GM23338 (cell line): ENCODE measurements at regions not wholly inside any gene's neighbourhood (a gene's known extent, or its start where the extent isn't known, plus 50 kb on each side); places are given as distances from the start of the nearest gene placed in this dataset.

ENCODE experiments used
- ATAC-seq: fragments of 200-7000 bp; cut with Tn5 transposase; 3 replicates; pipeline ENCODE4 v1.9.1; 2020
- DNase-seq: peaks from one replicate; pipeline ENCODE4 v3.0.0-alpha.2; 2015; ENCODE audit warnings: low spot score
- H2AFZ ChIP-seq: fragments of 200-600 bp; sonication (generic); 2 replicates; pipeline ENCODE4 v1.8.0; 2016; ENCODE audit warnings: antibody characterized with exemption, mild to moderate bottlenecking, moderate library complexity
- H3F3A ChIP-seq: fragments of 200-600 bp; sonication (generic); replicated peaks from 2 replicates; pipeline ENCODE4 v1.8.0; 2017; ENCODE audit warnings: antibody characterized with exemption, mixed run types, low read depth
- H3K27ac ChIP-seq: fragments of 200-600 bp; sonication (generic); 2 replicates; pipeline ENCODE4 v1.6.1; 2016; ENCODE audit warnings: low read depth
- H3K27me3 ChIP-seq: fragments of 200-600 bp; sonication (generic); 2 replicates; pipeline ENCODE4 v1.8.0; 2016; ENCODE audit warnings: mild to moderate bottlenecking, mixed run types, moderate library complexity; ENCODE audit not compliant: insufficient read depth
- H3K36me3 ChIP-seq: fragments of 200-600 bp; sonication (generic); 2 replicates; pipeline ENCODE4 v1.8.0; 2016; ENCODE audit warnings: mild to moderate bottlenecking; ENCODE audit not compliant: insufficient read depth
- H3K4me1 ChIP-seq: fragments of 200-600 bp; sonication (generic); 2 replicates; pipeline ENCODE4 v1.8.0; 2016; ENCODE audit warnings: mild to moderate bottlenecking, moderate library complexity; ENCODE audit not compliant: insufficient read depth
- H3K4me2 ChIP-seq: fragments of 200-600 bp; sonication (generic); 2 replicates; pipeline ENCODE4 v1.7.1; 2017; ENCODE audit warnings: mixed run types
- H3K4me3 ChIP-seq: fragments of 200-600 bp; sonication (generic); 2 replicates; pipeline ENCODE4 v1.6.1; 2016; ENCODE audit warnings: mixed run types
- H3K79me2 ChIP-seq: fragments of 200-600 bp; sonication (generic); replicated peaks from 2 replicates; pipeline ENCODE4 v1.8.0; 2017; ENCODE audit warnings: mild to moderate bottlenecking; ENCODE audit not compliant: insufficient read depth
- H3K9me2 ChIP-seq: fragments of 200-600 bp; sonication (generic); 2 replicates; pipeline ENCODE4 v1.8.0; 2017; ENCODE audit not compliant: insufficient read depth
- H4K20me1 ChIP-seq: fragments of 200-600 bp; sonication (generic); replicated peaks from 2 replicates; pipeline ENCODE4 v1.8.0; 2017; ENCODE audit warnings: mild to moderate bottlenecking; ENCODE audit not compliant: insufficient read depth
- H3K27ac Mint-ChIP-seq: 2 replicates; pipeline ENCODE4 v1.8.0; 2020; ENCODE audit warnings: inconsistent platforms, mild to moderate bottlenecking, moderate library complexity, mixed read lengths
- H3K27me3 Mint-ChIP-seq: 3 replicates; pipeline ENCODE4 v1.8.0; 2022; ENCODE audit warnings: low read depth, mild to moderate bottlenecking, moderate library complexity, mixed read lengths, inconsistent platforms; ENCODE audit not compliant: insufficient read depth, poor library complexity
- H3K36me3 Mint-ChIP-seq: 3 replicates; pipeline ENCODE4 v1.8.0; 2021; ENCODE audit warnings: low read depth, mild to moderate bottlenecking, inconsistent platforms, moderate library complexity, mixed read lengths
- H3K4me1 Mint-ChIP-seq: 3 replicates; pipeline ENCODE4 v1.8.0; 2020; ENCODE audit warnings: mild to moderate bottlenecking, inconsistent platforms, mixed read lengths
- H3K4me3 Mint-ChIP-seq: 3 replicates; pipeline ENCODE4 v1.8.0; 2021; ENCODE audit warnings: moderate library complexity, mild to moderate bottlenecking, inconsistent platforms, mixed read lengths
- H3K9me3 Mint-ChIP-seq: 3 replicates; pipeline ENCODE4 v1.8.0; 2020; ENCODE audit warnings: moderate library complexity, mild to moderate bottlenecking, inconsistent platforms, mixed read lengths
- CTCF ChIP-seq, 2 experiments: fragments of 200-600 bp in 1 of 2; sonication (generic) in 1 of 2; conservative IDR thresholded peaks; 2 replicates each; pipeline versions ENCODE4 v1.5.1 to v1.6.1; 2016 to 2017; ENCODE audit warnings: antibody characterized with exemption in 2 of 2, low read depth in 2 of 2, mild to moderate bottlenecking in 2 of 2, moderate library complexity in 1 of 2
- ETS1 ChIP-seq: IDR thresholded peaks from 2 replicates; pipeline ENCODE4 v1.6.1; 2016; ENCODE audit warnings: antibody characterized with exemption
- EZH2phosphoT487 ChIP-seq: fragments of 200-600 bp; sonication (generic); IDR thresholded peaks from one replicate; pipeline ENCODE4 v1.8.1; 2018; ENCODE audit warnings: antibody characterized with exemption; ENCODE audit not compliant: unreplicated experiment
- JUNB ChIP-seq: IDR thresholded peaks from one replicate; pipeline ENCODE4 v1.6.1; 2016; ENCODE audit warnings: antibody characterized with exemption; ENCODE audit not compliant: unreplicated experiment
- NANOG ChIP-seq: IDR thresholded peaks from 2 replicates; pipeline ENCODE4 v1.6.1; 2016; ENCODE audit warnings: antibody characterized with exemption, borderline replicate concordance
- REST ChIP-seq: IDR thresholded peaks from one replicate; pipeline ENCODE4 v1.6.1; 2018; ENCODE audit warnings: antibody characterized with exemption; ENCODE audit not compliant: unreplicated experiment
- ZNF331 ChIP-seq: fragments of 250-450 bp; sonication (Bioruptor Pico); IDR thresholded peaks from 2 replicates; pipeline ENCODE4 v1.5.0; 2020; ENCODE audit warnings: low read depth, mild to moderate bottlenecking, moderate library complexity
- ZNF462 ChIP-seq: fragments of 250-450 bp; sonication (Bioruptor Pico); IDR thresholded peaks from 2 replicates; pipeline ENCODE4 v1.5.0; 2020; ENCODE audit warnings: mild to moderate bottlenecking, moderate library complexity

GRCh38 chr10:61337741-61338140 lies 115.4 kb downstream of the TMEM26 start (continued):
- TF ChIP-seq CTCF (conservative IDR thresholded peaks at IDR 0.05; ENCODE audit: low read depth in 2 of 2) (no peak), NANOG (no peak)

- H3K9me2 ChIP-seq: no peaks in the 10 kb centered on the region
- H3K79me2 ChIP-seq: no peaks in the 10 kb centered on the region
- no peak overlapping the region for H3K4me3 ChIP-seq
- H3K4me2 ChIP-seq: no peak overlapping the region
- no peak overlapping the region for H2AFZ ChIP-seq
- DNase-seq (no peak), ATAC-seq (no peak)
- Mint-ChIP-seq H3K9me3 (no peaks in the 10 kb centered on the region), H3K36me3 (no peaks in the 10 kb centered on the region), H3K4me3 (no peak overlapping the region), H3K27me3 (no peaks in the 10 kb centered on the region), H3K27ac (no peak overlapping the region), H3K4me1 (no peaks in the 10 kb centered on the region)
- no peaks in the 10 kb centered on the region for H3K36me3 ChIP-seq
- no peaks in the 10 kb centered on the region for H4K20me1 ChIP-seq
- TF ChIP-seq ETS1: no peak
- TF ChIP-seq NANOG: no peak
- no peak for TF ChIP-seq EZH2phosphoT487
- TF ChIP-seq ZNF331 (CRISPR knock-in tag): no peak
- TF ChIP-seq REST: no peak
- no peak for TF ChIP-seq JUNB
- no peak for TF ChIP-seq ZNF462 (CRISPR knock-in tag)
- H3F3A ChIP-seq: no peaks in the 10 kb centered on the region
- no peaks in the 10 kb centered on the region for H3K4me1 ChIP-seq
- no peaks in the 10 kb centered on the region for H3K27me3 ChIP-seq
- H3K27ac ChIP-seq: no peak overlapping the region
Measured at GRCh38 chr10:61336831-61337230, 116.3 kb downstream of the TMEM26 start.
